ENCODE measurements at regions not wholly inside any gene's neighbourhood (a gene's known extent, or its start where the extent isn't known, plus 50 kb on each side); places are given as distances from the start of the nearest gene placed in this dataset.
A peak's percentile ranks its signal among the peaks of the same experiment; 100 is the strongest.

GRCh38 chr14:104369208-104369607, 210.4 kb upstream of the C14orf180 start:
- no peaks in the 10 kb centered on the region for H3F3A ChIP-seq (ENCODE audit: insufficient read depth, low read length, poor library complexity, severe bottlenecking)
- no peak overlapping the region for H3K4me2 ChIP-seq (ENCODE audit: low read length)
- TF ChIP-seq POLR2AphosphoS5 (IDR thresholded peaks at IDR 0.05) (no peak), SMC3 (conservative IDR thresholded peaks at IDR 0.05; ENCODE audit: poor library complexity) (no peak), EP300 (conservative IDR thresholded peaks at IDR 0.05; ENCODE audit: poor library complexity, severe bottlenecking) (no peak), RAD21 (conservative IDR thresholded peaks at IDR 0.05) (no peak), EZH2 (IDR thresholded peaks at IDR 0.05; ENCODE audit: borderline replicate concordance, insufficient read depth, low read length, poor library complexity, severe bottlenecking) (no peak), CTCF (IDR thresholded peaks at IDR 0.05; ENCODE audit: poor library complexity, severe bottlenecking) (no peak), MXI1 (conservative IDR thresholded peaks at IDR 0.05; ENCODE audit: poor library complexity, severe bottlenecking) (no peak), TAF1 (IDR thresholded peaks at IDR 0.05; ENCODE audit: low read depth) (no peak), REST (IDR thresholded peaks at IDR 0.05; ENCODE audit: borderline replicate concordance) (no peak)
- H4K20me1 ChIP-seq (ENCODE audit: insufficient read depth) = no peaks in the 10 kb centered on the region
- H3K9me3 ChIP-seq (ENCODE audit: low read length) = peaks cover 4% of the 10 kb centered on the region
- H3K9ac ChIP-seq (ENCODE audit: low read length) = no peak overlapping the region
- no peak overlapping the region for H3K27ac ChIP-seq (ENCODE audit: low read length)
- H3K9me2 ChIP-seq (ENCODE audit: insufficient read depth, low read length) = no peaks in the 10 kb centered on the region
- H3K27me3 ChIP-seq (ENCODE audit: insufficient read depth, low read depth, low read length) = no peaks in the 10 kb centered on the region
- no peak overlapping the region for H3K4me3 ChIP-seq (ENCODE audit: low read length)
- H3K79me2 ChIP-seq (replicated peaks; ENCODE audit: insufficient read depth, low read length) = no peaks in the 10 kb centered on the region
- H2AFZ ChIP-seq (ENCODE audit: low read depth, low read length) = no peak overlapping the region
- H3K36me3 ChIP-seq (ENCODE audit: insufficient read depth, low read length) = no peaks in the 10 kb centered on the region

GRCh38 chr14:104370256-104370870, 209.2 kb upstream of the C14orf180 start:
- Histone ChIP-seq H2AFZ (ENCODE audit: low read depth, low read length) (no peak overlapping the region), H3K9me2 (ENCODE audit: insufficient read depth, low read length) (no peaks in the 10 kb centered on the region), H3K36me3 (ENCODE audit: insufficient read depth, low read length) (no peaks in the 10 kb centered on the region), H4K20me1 (ENCODE audit: insufficient read depth) (no peaks in the 10 kb centered on the region), H3K27me3 (ENCODE audit: insufficient read depth, low read depth, low read length) (no peaks in the 10 kb centered on the region), H3K9me3 (ENCODE audit: low read length) (no peaks in the 10 kb centered on the region), H3K79me2 (replicated peaks; ENCODE audit: insufficient read depth, low read length) (no peaks in the 10 kb centered on the region), H3F3A (ENCODE audit: insufficient read depth, low read length, poor library complexity, severe bottlenecking) (no peaks in the 10 kb centered on the region), H3K4me2 (ENCODE audit: low read length) (no peak overlapping the region), H3K27ac (ENCODE audit: low read length) (no peak overlapping the region), H3K9ac (ENCODE audit: low read length) (no peak overlapping the region), H3K4me3 (ENCODE audit: low read length) (no peak overlapping the region)
- TF ChIP-seq RAD21 (conservative IDR thresholded peaks at IDR 0.05) (peak; percentile 33), SMC3 (conservative IDR thresholded peaks at IDR 0.05; ENCODE audit: poor library complexity) (peak; percentile 35), EP300 (conservative IDR thresholded peaks at IDR 0.05; ENCODE audit: poor library complexity, severe bottlenecking) (no peak), CTCF (IDR thresholded peaks at IDR 0.05; ENCODE audit: poor library complexity, severe bottlenecking) (peak; percentile 46)
